HEK293 (cell line): ENCODE measurements at regions not wholly inside any gene's neighbourhood (a gene's known extent, or its start where the extent isn't known, plus 50 kb on each side); places are given as distances from the start of the nearest gene placed in this dataset.

Source experiments
- SP2 ChIP-seq: fragments of 450-650 bp; formaldehyde crosslinking; IDR thresholded peaks from 2 replicates; pipeline ENCODE4 v1.5.1; 2016; ENCODE audit warnings: missing biosample characterization, missing genetic modification characterization
- TCF7L2 ChIP-seq: IDR thresholded peaks from 2 replicates; pipeline ENCODE4 v1.6.1; 2011; ENCODE audit warnings: low read depth, mild to moderate bottlenecking, inconsistent platforms, low read length, moderate library complexity, borderline replicate concordance
- YY2 ChIP-seq: fragments of 450-650 bp; formaldehyde crosslinking; IDR thresholded peaks from 2 replicates; pipeline ENCODE4 v1.5.1; 2016; ENCODE audit warnings: missing biosample characterization, missing genetic modification characterization
- ZBTB8A ChIP-seq: fragments of 450-650 bp; formaldehyde crosslinking; IDR thresholded peaks from 2 replicates; pipeline ENCODE4 v1.5.1; 2016; ENCODE audit warnings: missing biosample characterization, missing genetic modification characterization
- ZNF10 ChIP-seq: fragments of 450-650 bp; formaldehyde crosslinking; IDR thresholded peaks from 2 replicates; pipeline ENCODE4 v1.5.1; 2017; ENCODE audit warnings: missing biosample characterization, missing genetic modification characterization
- ZNF341 ChIP-seq: fragments of 450-650 bp; formaldehyde crosslinking; IDR thresholded peaks from 2 replicates; pipeline ENCODE4; 2016; ENCODE audit warnings: low read depth, missing biosample characterization, missing genetic modification characterization
- ZNF37A ChIP-seq: fragments of 450-650 bp; IDR thresholded peaks from 2 replicates; pipeline ENCODE4 v1.5.1; 2018; ENCODE audit warnings: missing biosample characterization, missing genetic modification characterization
- ZNF580 ChIP-seq: fragments of 450-650 bp; formaldehyde crosslinking; IDR thresholded peaks from 2 replicates; pipeline ENCODE4 v1.5.1; 2016; ENCODE audit warnings: missing biosample characterization, missing genetic modification characterization
- ZNF664 ChIP-seq: fragments of 450-650 bp; formaldehyde crosslinking; IDR thresholded peaks from 2 replicates; pipeline ENCODE4 v1.5.1; 2016; ENCODE audit warnings: missing biosample characterization, missing genetic modification characterization
- ZNF791 ChIP-seq: fragments of 450-650 bp; formaldehyde crosslinking; IDR thresholded peaks from 2 replicates; pipeline ENCODE4 v1.5.1; 2016; ENCODE audit warnings: missing biosample characterization, missing genetic modification characterization
- TF ChIP-seq, protein P1 (sequence below): fragments of 450-650 bp; formaldehyde crosslinking; IDR thresholded peaks from 2 replicates; pipeline ENCODE4 v1.5.1; 2016; ENCODE audit warnings: missing biosample characterization, missing genetic modification characterization
- TF ChIP-seq, protein P2 (sequence below): fragments of 450-650 bp; formaldehyde crosslinking; IDR thresholded peaks from 2 replicates; pipeline ENCODE4 v1.5.1; 2016; ENCODE audit warnings: missing biosample characterization, missing genetic modification characterization

DNA sequence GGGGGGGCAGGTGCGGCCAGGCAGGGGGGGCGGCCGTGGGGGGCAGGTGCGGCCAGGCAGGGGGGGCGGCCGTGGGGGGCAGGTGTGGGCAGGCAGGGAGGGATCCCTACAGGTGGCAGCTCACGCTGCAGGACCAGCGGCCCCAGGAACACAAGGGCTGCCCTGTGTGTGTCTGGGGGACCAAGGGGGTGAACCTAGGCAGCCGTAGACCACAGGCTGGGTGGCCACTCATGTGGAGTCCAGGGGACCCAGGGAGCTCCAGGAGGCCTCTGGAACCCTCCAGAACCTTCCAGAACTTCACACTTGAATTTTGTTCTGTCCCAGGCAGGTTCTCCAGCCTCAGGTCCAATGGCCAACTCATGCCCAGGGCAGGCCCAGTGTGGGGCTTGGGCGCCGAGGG is 51.6 kb upstream of the EGFL7 start:
- no peak for TF ChIP-seq SP2
- TF ChIP-seq ZNF664 (tag by site-specific recombination): no peak
- no peak for TF ChIP-seq ZNF10 (tag by site-specific recombination)
- TF ChIP-seq, protein P1, sequence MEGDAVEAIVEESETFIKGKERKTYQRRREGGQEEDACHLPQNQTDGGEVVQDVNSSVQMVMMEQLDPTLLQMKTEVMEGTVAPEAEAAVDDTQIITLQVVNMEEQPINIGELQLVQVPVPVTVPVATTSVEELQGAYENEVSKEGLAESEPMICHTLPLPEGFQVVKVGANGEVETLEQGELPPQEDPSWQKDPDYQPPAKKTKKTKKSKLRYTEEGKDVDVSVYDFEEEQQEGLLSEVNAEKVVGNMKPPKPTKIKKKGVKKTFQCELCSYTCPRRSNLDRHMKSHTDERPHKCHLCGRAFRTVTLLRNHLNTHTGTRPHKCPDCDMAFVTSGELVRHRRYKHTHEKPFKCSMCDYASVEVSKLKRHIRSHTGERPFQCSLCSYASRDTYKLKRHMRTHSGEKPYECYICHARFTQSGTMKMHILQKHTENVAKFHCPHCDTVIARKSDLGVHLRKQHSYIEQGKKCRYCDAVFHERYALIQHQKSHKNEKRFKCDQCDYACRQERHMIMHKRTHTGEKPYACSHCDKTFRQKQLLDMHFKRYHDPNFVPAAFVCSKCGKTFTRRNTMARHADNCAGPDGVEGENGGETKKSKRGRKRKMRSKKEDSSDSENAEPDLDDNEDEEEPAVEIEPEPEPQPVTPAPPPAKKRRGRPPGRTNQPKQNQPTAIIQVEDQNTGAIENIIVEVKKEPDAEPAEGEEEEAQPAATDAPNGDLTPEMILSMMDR (tag by site-specific recombination): no peak
- no peak for TF ChIP-seq TCF7L2
- no peak for TF ChIP-seq ZNF341 (tag by site-specific recombination)
- no peak for TF ChIP-seq ZNF580 (tag by site-specific recombination)
- no peak for TF ChIP-seq ZBTB8A (tag by site-specific recombination)
- TF ChIP-seq ZNF791 (tag by site-specific recombination): no peak
- no peak for TF ChIP-seq YY2 (tag by site-specific recombination)
- no peak for TF ChIP-seq ZNF37A (tag by site-specific recombination)
- TF ChIP-seq, protein P2, sequence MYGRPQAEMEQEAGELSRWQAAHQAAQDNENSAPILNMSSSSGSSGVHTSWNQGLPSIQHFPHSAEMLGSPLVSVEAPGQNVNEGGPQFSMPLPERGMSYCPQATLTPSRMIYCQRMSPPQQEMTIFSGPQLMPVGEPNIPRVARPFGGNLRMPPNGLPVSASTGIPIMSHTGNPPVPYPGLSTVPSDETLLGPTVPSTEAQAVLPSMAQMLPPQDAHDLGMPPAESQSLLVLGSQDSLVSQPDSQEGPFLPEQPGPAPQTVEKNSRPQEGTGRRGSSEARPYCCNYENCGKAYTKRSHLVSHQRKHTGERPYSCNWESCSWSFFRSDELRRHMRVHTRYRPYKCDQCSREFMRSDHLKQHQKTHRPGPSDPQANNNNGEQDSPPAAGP (tag by site-specific recombination): no peak
